Fibroblast of villous mesenchyme (primary cell): ENCODE measurements at regions not wholly inside any gene's neighbourhood (a gene's known extent, or its start where the extent isn't known, plus 50 kb on each side); places are given as distances from the start of the nearest gene placed in this dataset.
"Not testable (repeated sequence)": the region's sequence is repeated elsewhere in the genome, so short reads cannot be mapped to it uniquely, and the experiment has no call there.

Experiments
- DNase-seq: peaks from one replicate; pipeline ENCODE4 v3.0.0-alpha.2; 2010; ENCODE audit warnings: low read depth
- H3K4me3 ChIP-seq: 2 replicates; pipeline ENCODE4 v1.5.1; 2011; ENCODE audit warnings: low read depth, mild to moderate bottlenecking, low read length
- CTCF ChIP-seq: IDR thresholded peaks from 2 replicates; pipeline ENCODE4 v1.5.1; 2012; ENCODE audit warnings: low read depth, mild to moderate bottlenecking, low read length; ENCODE audit not compliant: insufficient read depth

DNA sequence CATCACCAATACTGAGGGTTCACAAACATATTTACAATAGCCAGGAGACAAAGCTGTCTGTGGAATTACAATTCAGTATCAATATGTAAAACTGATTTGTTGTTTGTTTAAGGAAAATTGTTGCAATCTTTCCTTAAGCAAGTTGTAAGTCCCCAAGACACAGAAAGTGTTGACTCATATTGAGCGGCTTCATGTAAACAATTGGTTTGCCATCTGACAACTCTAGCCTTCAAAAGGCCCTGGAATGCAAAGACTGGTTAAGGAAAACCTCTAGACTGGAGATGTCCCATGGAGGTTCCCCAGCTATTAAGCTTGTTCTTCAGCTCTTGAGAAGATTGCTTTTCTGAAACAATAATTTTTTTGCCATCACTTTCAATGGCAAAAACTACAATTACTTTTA lies 283.7 kb upstream of the PROK2 start:
- H3K4me3 ChIP-seq = no peak overlapping the region
- DNase-seq = peak; percentile 40
- TF ChIP-seq CTCF = no peak

GRCh38 chr3:72067721-72068120 lies 282.8 kb upstream of the PROK2 start:
- no peak overlapping the region for H3K4me3 ChIP-seq

DNA sequence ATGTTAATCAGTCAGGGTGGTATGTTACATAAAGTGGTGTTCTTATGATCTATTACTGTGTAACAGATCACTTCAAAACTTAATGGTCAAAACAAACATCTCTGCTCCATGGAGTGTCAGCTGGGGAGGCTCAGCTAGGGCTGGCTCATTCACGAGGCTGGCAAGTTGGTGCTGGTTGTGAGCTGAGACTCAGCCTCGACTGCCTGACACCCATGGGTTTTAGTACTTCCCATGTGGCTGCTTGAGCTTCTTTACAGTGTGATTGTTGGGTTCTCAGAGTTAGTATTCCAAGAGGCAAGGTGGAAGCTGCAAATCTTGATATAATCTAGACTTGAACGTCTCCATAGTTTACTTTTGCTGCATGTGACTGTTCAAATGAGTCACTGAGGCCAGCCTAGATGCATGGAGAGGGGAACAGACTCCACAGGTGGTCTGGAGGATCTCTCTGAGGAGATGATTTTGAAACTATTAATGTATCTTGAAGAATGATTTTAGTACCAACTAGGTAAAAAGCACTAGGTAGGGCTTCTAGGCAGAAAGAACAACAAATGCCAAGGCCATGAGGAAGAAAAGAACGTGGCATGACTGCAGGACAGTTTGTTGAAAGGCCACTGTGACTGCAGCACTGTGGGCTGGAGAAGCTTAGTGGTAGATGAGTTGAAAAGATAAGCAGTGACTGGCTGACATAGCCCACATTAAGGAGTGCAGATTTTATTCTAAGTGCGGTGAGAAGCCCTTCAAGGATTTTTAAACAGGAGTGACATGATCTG lies 281.1 kb upstream of the PROK2 start:
- no peak overlapping the region for H3K4me3 ChIP-seq
- no peak for TF ChIP-seq CTCF
- no peak for DNase-seq

More at GRCh38 chr3:72067721-72068120, 282.8 kb upstream of the PROK2 start:
- TF ChIP-seq CTCF = no peak
- DNase-seq = no peak

GRCh38 chr3:72065236-72065635 lies 280.3 kb upstream of the PROK2 start:
- DNase-seq = no peak
- H3K4me3 ChIP-seq = no peak overlapping the region
- no peak for TF ChIP-seq CTCF

DNA sequence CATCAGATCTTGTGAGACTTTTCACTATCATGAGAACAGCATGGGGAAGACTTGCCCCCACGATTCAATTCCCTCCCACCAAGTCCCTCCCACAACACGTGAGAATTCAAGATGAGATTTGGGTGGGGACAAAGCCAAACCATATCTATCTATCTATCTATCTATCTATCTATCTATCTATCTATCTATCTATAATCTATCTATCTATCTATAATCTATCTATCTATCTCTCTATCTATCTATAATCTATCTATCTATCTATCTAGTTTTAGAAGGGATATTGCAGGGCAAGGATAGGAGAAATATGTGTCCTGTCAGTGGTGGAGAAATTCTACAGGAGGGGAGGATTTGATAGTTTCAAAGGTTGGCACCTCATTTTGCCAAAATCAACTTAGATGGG lies 279.8 kb upstream of the PROK2 start:
- not testable (repeated sequence) for DNase-seq, H3K4me3 ChIP-seq

DNA sequence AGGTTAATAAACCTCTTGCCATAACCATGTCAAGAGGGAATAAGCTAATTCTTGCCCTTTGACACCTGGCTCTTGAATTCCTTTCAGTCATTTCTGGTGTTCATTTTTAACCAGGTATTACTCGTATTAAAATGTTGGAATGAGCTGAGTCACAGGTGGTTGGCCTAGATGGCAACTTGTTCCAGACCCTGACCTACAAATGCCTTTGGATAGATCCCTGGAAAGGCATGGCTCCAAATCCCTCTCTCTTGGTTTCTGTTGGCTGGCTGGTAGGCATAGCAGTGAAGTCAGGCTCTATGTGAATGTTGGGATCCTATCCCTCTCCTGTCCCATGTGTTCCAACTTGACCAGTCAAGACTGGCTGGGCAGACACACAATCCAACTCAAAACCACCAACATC lies 277.1 kb upstream of the PROK2 start:
- no peak for TF ChIP-seq CTCF
- no peak for DNase-seq
- no peak overlapping the region for H3K4me3 ChIP-seq

- no peak for TF ChIP-seq CTCF
- no peak overlapping the region for H3K4me3 ChIP-seq
- no peak for DNase-seq
These were observed 275.6 kb upstream of the PROK2 start for GRCh38 chr3:72060447-72061034.
